SK-N-SH (cell line): ENCODE measurements at regions not wholly inside any gene's neighbourhood (a gene's known extent, or its start where the extent isn't known, plus 50 kb on each side); places are given as distances from the start of the nearest gene placed in this dataset.

Experiments used
- CHD2 ChIP-seq: fragments of 150-350 bp; IDR thresholded peaks from 2 replicates; pipeline ENCODE4 v1.6.1; 2018; ENCODE audit warnings: low read length; ENCODE audit not compliant: partially characterized antibody
- EP300 ChIP-seq, 2 experiments: IDR thresholded peaks; 2 replicates each; pipeline versions ENCODE4 v1.4.0 to v1.6.1; 2012; ENCODE audit warnings: borderline replicate concordance in 1 of 2, low read depth in 1 of 2, low read length in 1 of 2
- EZH2phosphoT487 ChIP-seq: fragments of 200-600 bp; sonication (generic); IDR thresholded peaks from 2 replicates; pipeline ENCODE4 v1.6.1; 2017; ENCODE audit warnings: low read depth, mixed run types, mild to moderate bottlenecking, antibody characterized with exemption, moderate library complexity, borderline replicate concordance
- JUND ChIP-seq: IDR thresholded peaks from 2 replicates; pipeline ENCODE4 v1.4.0; 2012
- POLR2AphosphoS5 ChIP-seq: IDR thresholded peaks from 2 replicates; pipeline ENCODE4 v1.6.1; 2012; ENCODE audit warnings: low read depth, low read length
- TF ChIP-seq, protein P1 (sequence below): fragments of 200-600 bp; sonication (generic); IDR thresholded peaks from 2 replicates; pipeline ENCODE4 v1.6.1; 2017; ENCODE audit warnings: antibody characterized with exemption, mild to moderate bottlenecking, moderate library complexity
- TF ChIP-seq, protein P2 (sequence below): IDR thresholded peaks from 2 replicates; pipeline ENCODE4 v1.6.1; 2012; ENCODE audit warnings: mild to moderate bottlenecking, low read depth, low read length, moderate library complexity
- TF ChIP-seq, protein P3 (sequence below): IDR thresholded peaks from 2 replicates; pipeline ENCODE4 v1.4.0; 2012; ENCODE audit warnings: low read depth
- TF ChIP-seq, protein P4 (sequence below): fragments of 150-350 bp; IDR thresholded peaks from 2 replicates; pipeline ENCODE4 v1.6.1; 2017; ENCODE audit warnings: antibody characterized with exemption, low read length, low read depth, borderline replicate concordance
- TF ChIP-seq, protein P5 (sequence below): IDR thresholded peaks from 2 replicates; pipeline ENCODE4 v1.4.0; 2012; ENCODE audit warnings: low read depth, borderline replicate concordance

DNA sequence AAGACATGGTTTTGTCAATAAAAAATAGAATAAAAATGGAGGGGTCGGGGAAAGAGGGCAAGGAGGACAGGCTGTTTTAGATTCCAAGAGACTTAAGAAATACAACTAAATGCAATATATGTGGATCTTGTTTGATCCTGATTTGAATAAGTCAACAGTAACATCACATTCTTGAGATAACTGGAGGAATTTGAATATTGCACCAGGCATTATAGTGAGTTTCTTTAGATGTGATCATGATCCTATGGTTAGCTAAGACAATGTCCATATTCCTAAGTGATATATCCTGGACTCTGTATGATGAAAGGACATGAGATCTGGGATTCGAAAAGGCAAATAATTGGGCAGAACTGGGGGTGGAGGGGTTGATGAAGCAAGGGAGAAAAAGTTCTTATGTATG is 311.8 kb downstream of the PLPP3 start:
- TF ChIP-seq, protein P1, sequence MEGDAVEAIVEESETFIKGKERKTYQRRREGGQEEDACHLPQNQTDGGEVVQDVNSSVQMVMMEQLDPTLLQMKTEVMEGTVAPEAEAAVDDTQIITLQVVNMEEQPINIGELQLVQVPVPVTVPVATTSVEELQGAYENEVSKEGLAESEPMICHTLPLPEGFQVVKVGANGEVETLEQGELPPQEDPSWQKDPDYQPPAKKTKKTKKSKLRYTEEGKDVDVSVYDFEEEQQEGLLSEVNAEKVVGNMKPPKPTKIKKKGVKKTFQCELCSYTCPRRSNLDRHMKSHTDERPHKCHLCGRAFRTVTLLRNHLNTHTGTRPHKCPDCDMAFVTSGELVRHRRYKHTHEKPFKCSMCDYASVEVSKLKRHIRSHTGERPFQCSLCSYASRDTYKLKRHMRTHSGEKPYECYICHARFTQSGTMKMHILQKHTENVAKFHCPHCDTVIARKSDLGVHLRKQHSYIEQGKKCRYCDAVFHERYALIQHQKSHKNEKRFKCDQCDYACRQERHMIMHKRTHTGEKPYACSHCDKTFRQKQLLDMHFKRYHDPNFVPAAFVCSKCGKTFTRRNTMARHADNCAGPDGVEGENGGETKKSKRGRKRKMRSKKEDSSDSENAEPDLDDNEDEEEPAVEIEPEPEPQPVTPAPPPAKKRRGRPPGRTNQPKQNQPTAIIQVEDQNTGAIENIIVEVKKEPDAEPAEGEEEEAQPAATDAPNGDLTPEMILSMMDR, result no peak
- TF ChIP-seq JUND, result no peak
- TF ChIP-seq, protein P2, sequence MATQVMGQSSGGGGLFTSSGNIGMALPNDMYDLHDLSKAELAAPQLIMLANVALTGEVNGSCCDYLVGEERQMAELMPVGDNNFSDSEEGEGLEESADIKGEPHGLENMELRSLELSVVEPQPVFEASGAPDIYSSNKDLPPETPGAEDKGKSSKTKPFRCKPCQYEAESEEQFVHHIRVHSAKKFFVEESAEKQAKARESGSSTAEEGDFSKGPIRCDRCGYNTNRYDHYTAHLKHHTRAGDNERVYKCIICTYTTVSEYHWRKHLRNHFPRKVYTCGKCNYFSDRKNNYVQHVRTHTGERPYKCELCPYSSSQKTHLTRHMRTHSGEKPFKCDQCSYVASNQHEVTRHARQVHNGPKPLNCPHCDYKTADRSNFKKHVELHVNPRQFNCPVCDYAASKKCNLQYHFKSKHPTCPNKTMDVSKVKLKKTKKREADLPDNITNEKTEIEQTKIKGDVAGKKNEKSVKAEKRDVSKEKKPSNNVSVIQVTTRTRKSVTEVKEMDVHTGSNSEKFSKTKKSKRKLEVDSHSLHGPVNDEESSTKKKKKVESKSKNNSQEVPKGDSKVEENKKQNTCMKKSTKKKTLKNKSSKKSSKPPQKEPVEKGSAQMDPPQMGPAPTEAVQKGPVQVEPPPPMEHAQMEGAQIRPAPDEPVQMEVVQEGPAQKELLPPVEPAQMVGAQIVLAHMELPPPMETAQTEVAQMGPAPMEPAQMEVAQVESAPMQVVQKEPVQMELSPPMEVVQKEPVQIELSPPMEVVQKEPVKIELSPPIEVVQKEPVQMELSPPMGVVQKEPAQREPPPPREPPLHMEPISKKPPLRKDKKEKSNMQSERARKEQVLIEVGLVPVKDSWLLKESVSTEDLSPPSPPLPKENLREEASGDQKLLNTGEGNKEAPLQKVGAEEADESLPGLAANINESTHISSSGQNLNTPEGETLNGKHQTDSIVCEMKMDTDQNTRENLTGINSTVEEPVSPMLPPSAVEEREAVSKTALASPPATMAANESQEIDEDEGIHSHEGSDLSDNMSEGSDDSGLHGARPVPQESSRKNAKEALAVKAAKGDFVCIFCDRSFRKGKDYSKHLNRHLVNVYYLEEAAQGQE, result no peak
- TF ChIP-seq EZH2phosphoT487, result no peak
- TF ChIP-seq, protein P3, sequence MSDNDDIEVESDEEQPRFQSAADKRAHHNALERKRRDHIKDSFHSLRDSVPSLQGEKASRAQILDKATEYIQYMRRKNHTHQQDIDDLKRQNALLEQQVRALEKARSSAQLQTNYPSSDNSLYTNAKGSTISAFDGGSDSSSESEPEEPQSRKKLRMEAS, result no peak
- TF ChIP-seq, protein P4, sequence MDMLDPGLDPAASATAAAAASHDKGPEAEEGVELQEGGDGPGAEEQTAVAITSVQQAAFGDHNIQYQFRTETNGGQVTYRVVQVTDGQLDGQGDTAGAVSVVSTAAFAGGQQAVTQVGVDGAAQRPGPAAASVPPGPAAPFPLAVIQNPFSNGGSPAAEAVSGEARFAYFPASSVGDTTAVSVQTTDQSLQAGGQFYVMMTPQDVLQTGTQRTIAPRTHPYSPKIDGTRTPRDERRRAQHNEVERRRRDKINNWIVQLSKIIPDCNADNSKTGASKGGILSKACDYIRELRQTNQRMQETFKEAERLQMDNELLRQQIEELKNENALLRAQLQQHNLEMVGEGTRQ, result no peak
- TF ChIP-seq POLR2AphosphoS5, result no peak
- TF ChIP-seq, protein P5, sequence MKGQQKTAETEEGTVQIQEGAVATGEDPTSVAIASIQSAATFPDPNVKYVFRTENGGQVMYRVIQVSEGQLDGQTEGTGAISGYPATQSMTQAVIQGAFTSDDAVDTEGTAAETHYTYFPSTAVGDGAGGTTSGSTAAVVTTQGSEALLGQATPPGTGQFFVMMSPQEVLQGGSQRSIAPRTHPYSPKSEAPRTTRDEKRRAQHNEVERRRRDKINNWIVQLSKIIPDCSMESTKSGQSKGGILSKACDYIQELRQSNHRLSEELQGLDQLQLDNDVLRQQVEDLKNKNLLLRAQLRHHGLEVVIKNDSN, result no peak
- no peak for TF ChIP-seq EP300 (IDR thresholded peaks at IDR 0.05; ENCODE audit: borderline replicate concordance in 1 of 2, low read depth in 1 of 2, low read length in 1 of 2)
- no peak for TF ChIP-seq CHD2
